GM21360 (cell line): ENCODE measurements at regions not wholly inside any gene's neighbourhood (a gene's known extent, or its start where the extent isn't known, plus 50 kb on each side); places are given as distances from the start of the nearest gene placed in this dataset.

Source experiments
- ATAC-seq: cut with Tn5 transposase; IDR thresholded peaks from one replicate; pipeline ENCODE4 v1.9.1; 2021; ENCODE audit warnings: mild to moderate bottlenecking, moderate library complexity; ENCODE audit not compliant: unreplicated experiment

GRCh38 chr6:153800580-153801188 is 238.4 kb upstream of the OPRM1 start:
- ATAC-seq, result no peak

GRCh38 chr6:153790876-153791473 is 248.1 kb upstream of the OPRM1 start:
- no peak for ATAC-seq

- no peak for ATAC-seq
Observed at GRCh38 chr6:153790048-153790447, 249.0 kb upstream of the OPRM1 start.

- ATAC-seq, result no peak
Observed at GRCh38 chr6:153787341-153787606, 251.8 kb upstream of the OPRM1 start.

GRCh38 chr6:153781306-153781705 is 257.7 kb upstream of the OPRM1 start:
- ATAC-seq, result no peak

- no peak for ATAC-seq
Observed at GRCh38 chr6:153780011-153780410, 259.0 kb upstream of the OPRM1 start.

GRCh38 chr6:153778216-153778615 is 260.8 kb upstream of the OPRM1 start:
- ATAC-seq, result no peak

- no peak for ATAC-seq
Observed at GRCh38 chr6:153771577-153771976, 267.5 kb upstream of the OPRM1 start.

- ATAC-seq, result no peak
Observed at GRCh38 chr6:153767127-153767526, 271.9 kb upstream of the OPRM1 start.

GRCh38 chr6:153758516-153758915 is 280.5 kb upstream of the OPRM1 start:
- no peak for ATAC-seq

- no peak for ATAC-seq
Observed at GRCh38 chr6:153735761-153736160, 303.3 kb upstream of the OPRM1 start.

- ATAC-seq, result no peak
Observed at GRCh38 chr6:153729189-153729588, 309.9 kb upstream of the OPRM1 start.

GRCh38 chr6:153727885-153728284 is 311.2 kb upstream of the OPRM1 start:
- ATAC-seq, result no peak

- no peak for ATAC-seq
Observed at GRCh38 chr6:153725456-153725855, 313.6 kb upstream of the OPRM1 start.

GRCh38 chr6:153720732-153721131 is 318.3 kb upstream of the OPRM1 start:
- ATAC-seq, result no peak

- ATAC-seq, result no peak
Observed at GRCh38 chr6:153705429-153705828, 333.6 kb upstream of the OPRM1 start.

GRCh38 chr6:153702671-153703070 is 336.4 kb upstream of the OPRM1 start:
- no peak for ATAC-seq

- ATAC-seq, result no peak
Observed at GRCh38 chr6:153698637-153699036, 340.4 kb upstream of the OPRM1 start.

GRCh38 chr6:153698001-153698400 is 341.0 kb upstream of the OPRM1 start:
- no peak for ATAC-seq

- ATAC-seq, result no peak
Observed at GRCh38 chr6:153677522-153677921, 361.5 kb upstream of the OPRM1 start.

GRCh38 chr6:153673750-153674149 is 365.3 kb upstream of the OPRM1 start:
- no peak for ATAC-seq

- no peak for ATAC-seq
Observed at GRCh38 chr6:153673225-153673624, 365.8 kb upstream of the OPRM1 start.

- ATAC-seq, result no peak
Observed at GRCh38 chr6:153670403-153671026, 368.5 kb upstream of the OPRM1 start.
